HG02759 (cell line): ENCODE measurements at regions not wholly inside any gene's neighbourhood (a gene's known extent, or its start where the extent isn't known, plus 50 kb on each side); places are given as distances from the start of the nearest gene placed in this dataset.

Experiments used
- ATAC-seq: cut with Tn5 transposase; IDR thresholded peaks from one replicate; pipeline ENCODE4 v1.9.1; 2021; ENCODE audit warnings: mild to moderate bottlenecking, moderate library complexity; ENCODE audit not compliant: unreplicated experiment

DNA sequence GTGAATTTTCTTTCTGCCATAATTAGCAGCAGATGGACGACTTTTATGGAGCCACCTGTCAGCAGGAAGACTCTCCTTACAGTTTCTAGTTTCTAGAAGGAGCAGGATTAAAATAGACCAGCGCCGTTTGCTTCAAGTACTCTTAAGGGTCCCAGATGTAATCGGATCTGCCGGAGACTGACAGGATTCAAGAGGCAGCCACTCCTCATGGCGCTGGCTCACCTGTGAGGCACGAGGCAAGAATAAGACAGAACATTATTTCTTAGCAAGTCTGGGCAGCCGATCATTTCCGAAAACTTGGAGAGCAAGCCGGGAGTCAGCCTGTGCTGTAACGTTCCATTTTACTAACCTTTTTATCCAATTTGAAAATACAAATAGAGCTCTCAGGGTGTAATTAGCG, 410.4 kb upstream of the RORA start:
- no peak for ATAC-seq

GRCh38 chr15:61634837-61635236, 405.7 kb upstream of the RORA start:
- ATAC-seq = no peak

DNA sequence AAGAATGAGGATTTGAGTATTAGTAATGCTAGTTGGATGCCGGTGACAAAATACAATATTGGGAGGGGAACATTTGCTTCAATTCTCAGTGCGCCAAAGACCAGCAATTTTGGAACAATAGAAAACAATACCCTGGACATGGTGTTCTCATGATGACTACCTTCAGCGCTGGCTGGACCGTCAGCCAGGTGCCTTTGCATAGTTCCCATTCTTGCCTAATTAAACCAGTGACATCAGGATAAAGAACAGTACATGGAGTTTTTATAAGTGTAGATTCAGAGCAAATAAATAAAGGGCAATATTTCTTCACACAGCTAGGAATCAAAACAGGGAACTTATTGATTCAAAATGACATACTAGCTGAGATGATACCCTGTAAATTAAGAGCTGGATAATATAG, 404.8 kb upstream of the RORA start:
- no peak for ATAC-seq

- ATAC-seq = no peak
Measured at GRCh38 chr15:61629269-61629668, 400.2 kb upstream of the RORA start.

DNA sequence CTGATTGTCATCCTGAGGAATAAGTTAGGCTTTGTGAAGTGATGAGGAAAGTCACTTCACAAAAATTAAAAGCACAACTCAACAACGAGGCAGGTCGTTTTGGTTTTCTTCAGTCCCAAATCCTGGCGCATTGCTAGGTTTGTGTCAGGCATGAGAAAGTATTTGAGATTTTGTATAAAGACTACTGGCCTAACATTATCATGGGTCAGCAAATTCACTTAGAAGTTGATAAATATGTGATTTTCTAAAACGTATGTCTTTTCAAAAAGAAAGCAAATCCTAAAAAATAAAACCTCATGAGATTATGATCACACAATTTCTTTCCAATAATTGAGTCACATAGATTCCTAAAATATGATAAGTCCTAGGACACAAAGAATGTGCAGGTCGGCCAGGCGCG, 395.8 kb upstream of the RORA start:
- ATAC-seq = no peak

DNA sequence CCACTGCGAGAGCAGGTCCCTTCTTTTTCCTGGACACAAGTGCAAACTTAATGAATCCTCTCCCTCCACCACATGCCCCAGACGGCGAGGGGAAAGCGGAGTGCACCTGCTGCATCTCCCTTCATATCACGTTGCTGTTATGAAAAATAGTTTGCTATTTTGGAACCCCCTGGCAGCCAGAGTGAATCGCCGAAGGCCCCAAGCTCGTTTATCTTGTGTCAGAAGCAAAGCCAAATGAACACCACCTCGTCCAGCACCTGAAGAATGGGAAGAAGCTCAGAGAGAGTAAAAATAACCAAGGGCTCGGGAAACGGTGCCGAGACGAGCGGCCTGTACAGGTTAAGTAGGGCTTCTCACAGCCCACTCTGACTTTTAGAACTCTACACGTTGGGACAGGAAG, 394.6 kb upstream of the RORA start:
- ATAC-seq = no peak

DNA sequence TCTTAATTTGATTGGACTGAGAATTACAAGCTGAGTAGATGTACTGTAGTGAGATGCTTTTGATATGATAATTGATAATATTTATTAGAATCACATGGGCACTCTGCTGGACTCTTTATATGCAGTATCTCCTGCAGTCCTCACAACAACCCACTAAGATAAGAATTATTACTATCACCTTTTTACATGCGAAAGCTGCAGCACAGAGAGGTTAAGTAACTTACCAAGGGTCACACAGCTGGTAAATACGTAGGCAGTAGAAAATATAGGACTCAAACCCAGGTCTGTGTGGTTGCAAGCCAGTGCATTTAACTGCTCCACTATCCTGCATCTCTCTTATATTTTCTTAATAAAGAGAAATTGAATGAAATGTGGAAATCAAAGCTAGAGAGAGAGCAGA, 392.8 kb upstream of the RORA start:
- no peak for ATAC-seq

GRCh38 chr15:61621146-61621545, 392.0 kb upstream of the RORA start:
- no peak for ATAC-seq

DNA sequence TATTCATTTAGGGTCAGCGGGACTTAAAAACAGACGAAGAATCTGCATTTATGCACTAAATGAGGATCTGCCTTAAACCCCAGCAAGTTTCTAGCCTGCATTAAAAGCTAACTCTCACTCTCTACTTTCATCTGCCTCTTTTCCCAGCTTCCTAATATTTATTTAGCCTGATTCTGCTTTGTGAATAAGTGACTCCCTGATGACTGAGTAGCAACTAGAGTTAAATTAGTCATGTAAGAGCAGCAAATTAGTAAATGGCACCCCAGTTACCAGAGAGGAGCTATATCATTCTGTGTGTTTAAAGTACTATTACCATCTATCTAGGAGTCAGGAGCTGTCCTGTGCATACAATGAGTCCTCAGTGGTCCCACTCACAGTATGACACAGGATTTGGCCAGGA, 391.0 kb upstream of the RORA start:
- no peak for ATAC-seq

DNA sequence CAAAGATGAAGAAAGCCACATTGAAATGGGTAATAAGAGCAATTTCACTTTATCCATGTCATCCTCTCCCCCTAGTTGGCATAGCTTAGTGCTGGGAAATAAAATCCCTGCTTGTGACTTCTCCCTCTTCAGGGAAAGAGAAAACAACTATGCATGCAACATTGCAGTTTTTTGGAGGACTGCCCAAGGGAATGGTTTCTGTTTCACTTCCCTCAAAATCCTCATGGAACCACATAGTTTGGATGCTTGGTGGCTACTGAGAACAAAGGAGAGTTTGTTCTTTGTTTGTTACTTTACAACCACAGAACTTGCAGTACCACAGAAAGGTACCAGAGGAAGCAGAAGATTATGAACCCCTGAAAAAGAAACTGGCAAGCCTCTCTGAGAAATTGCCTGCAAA, 384.6 kb upstream of the RORA start:
- no peak for ATAC-seq

GRCh38 chr15:61613138-61613537, 384.0 kb upstream of the RORA start:
- ATAC-seq = no peak

DNA sequence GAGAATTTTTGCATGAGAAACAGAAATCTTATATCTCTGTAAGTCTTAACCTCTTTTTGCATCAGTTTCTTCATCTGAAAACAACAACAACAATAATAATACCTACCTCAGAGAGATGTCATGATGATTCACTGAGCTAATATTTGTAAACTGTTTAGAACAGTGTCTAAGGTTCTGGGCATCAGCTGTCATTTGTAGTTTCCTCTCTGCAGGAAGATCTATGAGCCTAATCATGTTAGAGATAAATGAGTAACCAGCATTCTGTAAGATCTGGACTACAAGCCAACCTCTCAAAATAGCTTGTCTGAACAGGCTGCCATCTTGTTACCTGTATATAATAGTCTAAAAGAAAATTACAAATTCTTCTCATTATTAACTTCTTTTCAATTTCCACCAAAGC, 383.0 kb upstream of the RORA start:
- no peak for ATAC-seq

DNA sequence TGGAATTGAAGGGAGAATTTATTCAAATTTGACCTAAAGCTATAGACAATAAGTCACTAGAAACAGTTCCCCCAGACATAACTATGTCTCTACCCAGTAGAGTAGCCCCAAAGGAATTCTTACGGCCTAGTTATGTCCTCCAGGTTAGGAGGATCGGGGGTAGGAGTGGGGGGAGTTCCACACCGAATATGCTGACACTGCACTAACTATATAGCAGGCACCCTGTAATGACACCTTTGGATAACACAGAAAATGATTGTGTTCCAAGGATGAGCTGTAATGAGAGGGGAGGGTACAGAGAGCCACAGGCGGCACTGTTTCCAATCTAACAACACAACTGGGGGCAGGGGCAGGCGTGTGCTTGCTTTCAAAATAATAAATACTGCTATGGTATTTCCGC, 376.2 kb upstream of the RORA start:
- no peak for ATAC-seq

- ATAC-seq = no peak
Measured at GRCh38 chr15:61598655-61599054, 369.6 kb upstream of the RORA start.

DNA sequence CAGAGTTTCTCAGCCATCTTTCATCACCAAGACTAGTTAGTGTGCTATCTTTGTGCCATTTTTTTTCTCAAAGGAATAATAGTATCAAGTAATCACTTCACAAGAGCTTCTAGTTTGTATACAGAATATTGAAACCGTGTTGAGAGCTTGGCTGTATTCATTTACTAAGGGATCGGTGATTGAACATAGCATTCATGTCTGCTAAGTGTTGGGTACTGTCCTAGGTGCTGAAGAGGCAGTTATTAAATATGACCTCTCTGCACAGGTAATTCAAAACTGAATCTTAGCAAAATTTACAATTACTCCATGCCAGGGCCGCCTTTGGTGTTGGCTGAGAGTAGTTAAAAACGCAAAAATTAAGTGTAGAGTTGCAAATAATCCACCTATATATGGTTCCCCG, 355.3 kb upstream of the RORA start:
- ATAC-seq = no peak

DNA sequence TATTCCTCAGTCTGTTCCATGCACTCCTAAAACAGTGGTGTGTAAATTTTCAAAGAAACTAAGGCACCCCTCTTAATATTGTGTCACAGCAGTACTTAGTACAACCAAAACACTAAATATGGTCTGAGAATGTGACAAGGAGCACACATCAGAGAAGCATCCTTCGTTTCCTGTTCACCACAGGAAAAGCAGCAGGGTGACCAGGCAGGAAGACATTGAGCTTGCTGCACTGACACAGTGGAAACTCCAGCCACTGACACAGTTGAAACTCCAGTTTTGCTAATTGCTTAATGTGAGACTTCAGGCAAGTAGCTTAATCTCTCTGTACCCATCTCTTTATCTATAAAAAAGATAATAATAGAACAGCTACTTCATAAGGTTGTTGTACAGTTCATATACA, 353.0 kb upstream of the RORA start:
- no peak for ATAC-seq

DNA sequence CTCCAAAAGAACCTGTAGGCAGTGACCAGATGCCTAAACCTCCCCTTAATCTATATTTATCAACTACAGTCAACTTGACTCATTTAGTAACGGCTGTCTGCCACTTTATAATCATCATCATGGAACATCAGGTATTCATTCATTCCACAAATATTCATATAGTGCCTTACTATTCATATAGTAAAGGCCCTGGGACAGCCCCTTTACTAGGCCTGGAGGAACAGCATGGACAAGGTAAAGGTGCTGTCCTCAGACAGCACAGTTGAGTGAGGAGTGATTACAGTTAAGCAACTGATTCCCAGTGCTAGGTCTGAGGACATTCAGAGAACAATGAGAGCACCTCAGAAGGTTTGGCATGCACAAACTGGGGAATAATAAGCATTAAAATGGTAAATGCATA, 346.5 kb upstream of the RORA start:
- no peak for ATAC-seq

- no peak for ATAC-seq
Measured at GRCh38 chr15:61571026-61571425, 341.9 kb upstream of the RORA start.

DNA sequence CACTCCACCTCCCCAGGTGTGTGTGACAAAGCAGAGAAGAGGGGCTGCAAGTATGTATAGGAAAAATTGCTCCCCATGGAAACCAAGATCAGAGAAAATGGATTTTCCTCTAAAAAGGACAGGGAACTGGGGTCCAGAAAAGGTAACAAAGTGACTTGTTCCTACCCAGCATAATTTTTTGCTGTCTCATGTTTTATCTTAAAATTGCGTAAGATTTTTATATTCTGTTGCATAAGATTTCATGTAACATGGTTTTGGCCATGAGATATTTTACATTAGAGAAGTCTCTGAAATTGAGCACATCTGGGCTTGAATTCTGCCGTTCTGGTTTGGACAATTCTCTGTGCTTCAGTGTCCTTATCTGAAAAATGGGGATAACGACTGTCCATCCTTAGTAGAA, 335.7 kb upstream of the RORA start:
- no peak for ATAC-seq

- ATAC-seq = no peak
Measured at GRCh38 chr15:61558172-61559136, 329.4 kb upstream of the RORA start.

DNA sequence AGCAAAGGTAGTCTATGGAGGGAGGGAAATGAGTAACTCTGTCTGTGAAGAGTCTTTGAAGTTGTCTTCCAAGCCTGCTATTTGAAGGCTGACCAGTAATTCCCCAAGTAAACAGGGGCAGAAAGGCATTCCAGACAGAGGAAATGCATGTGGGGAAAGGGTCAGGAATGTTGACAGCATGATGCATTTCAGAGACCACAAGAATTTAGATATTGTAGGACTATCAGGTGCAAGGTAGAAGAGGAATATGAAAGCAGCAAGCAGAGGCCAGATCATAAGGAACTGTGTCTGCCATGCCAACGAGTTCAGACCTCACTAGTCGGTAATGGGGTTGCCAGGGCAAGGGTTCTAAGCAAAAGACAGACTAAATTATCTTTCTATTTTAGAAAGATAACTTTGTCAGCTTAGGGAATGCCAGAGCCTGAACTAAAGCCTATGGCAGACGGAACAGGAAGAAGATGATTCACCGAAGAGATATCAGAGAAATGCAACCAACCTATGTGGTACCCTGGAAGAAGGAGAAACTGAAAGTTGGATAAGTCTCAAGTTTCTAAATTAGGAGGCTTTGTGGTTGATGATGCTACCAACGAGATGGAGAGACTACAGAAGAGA, 327.0 kb upstream of the RORA start:
- no peak for ATAC-seq

- ATAC-seq = no peak
Measured at GRCh38 chr15:61549727-61550126, 320.6 kb upstream of the RORA start.

DNA sequence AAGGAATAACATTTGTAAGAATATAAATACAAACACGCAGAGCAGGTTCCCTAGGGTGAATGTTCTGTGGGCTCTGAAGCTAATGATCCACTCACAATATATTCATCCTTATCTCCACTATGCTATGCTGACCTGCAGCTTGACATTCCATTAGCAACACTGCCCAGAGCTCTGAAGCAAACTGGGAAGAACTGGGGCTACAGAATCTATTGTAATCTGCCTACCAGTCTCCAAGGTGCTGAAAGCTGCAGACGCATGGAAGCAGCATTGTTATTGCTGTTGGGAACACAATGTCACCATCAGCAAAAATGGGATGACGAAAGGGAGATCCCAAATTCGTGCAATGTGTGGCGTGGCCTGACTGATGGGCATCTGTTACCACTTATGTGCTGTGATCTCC, 316.7 kb upstream of the RORA start:
- ATAC-seq = no peak
